Vagina (tissue), 2 donors: ENCODE measurements at regions not wholly inside any gene's neighbourhood (a gene's known extent, or its start where the extent isn't known, plus 50 kb on each side); places are given as distances from the start of the nearest gene placed in this dataset.

Experiments used
- DNase-seq, 2 donors: peaks; one replicate each; pipeline ENCODE4 v3.0.0-alpha.2; 2017; ENCODE audit errors: extremely low spot score in 2 of 2
- H3K27ac ChIP-seq: fragments of 200-600 bp; sonication (generic); one replicate; pipeline ENCODE4 v1.5.1; 2019
- H3K27me3 ChIP-seq: fragments of 200-600 bp; sonication (generic); one replicate; pipeline ENCODE4 v1.5.1; 2019
- H3K36me3 ChIP-seq, 2 donors: fragments of 200-600 bp; sonication (generic); one replicate each; pipeline ENCODE4 v1.5.1; 2017 to 2019
- H3K4me1 ChIP-seq: fragments of 200-600 bp; sonication (generic); one replicate; pipeline ENCODE4 v1.5.1; 2019
- H3K4me3 ChIP-seq, 2 donors: fragments of 200-600 bp; sonication (generic); 1 replicate in 1 of 2; 2 replicates in 1 of 2; pipeline ENCODE4 v1.5.1; 2016 to 2019
- H3K9me3 ChIP-seq: fragments of 200-600 bp; sonication (generic); one replicate; pipeline ENCODE4 v1.5.1; 2019
- CTCF ChIP-seq, 3 experiments: fragments of 450-650 bp in 2 of 3; fragments of 200-600 bp in 1 of 3; sonication (generic) in 1 of 3; IDR thresholded peaks; one replicate each; pipeline ENCODE4 v1.5.1; 2017 to 2019; ENCODE audit warnings: antibody characterized with exemption in 3 of 3, mild to moderate bottlenecking in 2 of 3, moderate library complexity in 2 of 3
- POLR2A ChIP-seq, 2 donors: fragments of 450-650 bp; IDR thresholded peaks; one replicate each; pipeline ENCODE4 v1.6.1; 2017; ENCODE audit warnings: antibody characterized with exemption in 2 of 2, mild to moderate bottlenecking in 2 of 2, moderate library complexity in 2 of 2
- POLR2AphosphoS5 ChIP-seq, 2 donors: sonication (generic); formaldehyde crosslinking; IDR thresholded peaks; one replicate each; pipeline ENCODE4 v1.9.0; 2017; ENCODE audit warnings: antibody characterized with exemption in 2 of 2, mild to moderate bottlenecking in 2 of 2, low read depth in 1 of 2; ENCODE audit not compliant: insufficient read depth in 1 of 2
- intact Hi-C: fragments of 100-400 bp; cut with DNase I; formaldehyde crosslinking; loops from one replicate; pipeline ENCODE4 v1.15.1; 2023

DNA sequence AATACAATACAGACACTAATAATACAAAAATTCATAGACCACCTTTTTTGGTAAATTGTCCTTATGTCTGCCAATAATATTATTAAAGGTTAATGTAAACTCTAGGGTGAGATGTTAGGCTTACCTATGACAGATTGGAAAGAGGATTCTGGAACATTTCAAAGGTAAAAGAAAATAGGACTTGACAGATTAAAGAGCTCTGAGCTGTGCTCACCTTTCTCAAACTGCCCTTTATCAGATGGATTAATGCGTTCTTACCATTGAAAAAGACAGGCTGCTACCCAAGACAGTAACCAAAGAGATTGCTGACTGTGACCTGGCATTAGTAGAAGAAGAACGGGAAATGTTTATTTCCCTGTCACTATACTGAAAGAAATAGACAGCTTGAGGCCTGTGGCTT, 156.1 kb upstream of the MRPS30 start:
- no peak overlapping the region for H3K27ac ChIP-seq
- no peak overlapping the region for H3K4me3 ChIP-seq
- H3K36me3 ChIP-seq = no peaks in the 10 kb centered on the region
- intact Hi-C loops = no loop called here
- peaks cover 4% of the 10 kb centered on the region for H3K9me3 ChIP-seq
- H3K4me1 ChIP-seq = no peaks in the 10 kb centered on the region
- no peak for TF ChIP-seq CTCF (IDR thresholded peaks at IDR 0.05)
- no peaks in the 10 kb centered on the region for H3K27me3 ChIP-seq
- no peak for DNase-seq

GRCh38 chr5:44646016-44646415, 162.7 kb upstream of the MRPS30 start:
- intact Hi-C loops = no loop called here

DNA sequence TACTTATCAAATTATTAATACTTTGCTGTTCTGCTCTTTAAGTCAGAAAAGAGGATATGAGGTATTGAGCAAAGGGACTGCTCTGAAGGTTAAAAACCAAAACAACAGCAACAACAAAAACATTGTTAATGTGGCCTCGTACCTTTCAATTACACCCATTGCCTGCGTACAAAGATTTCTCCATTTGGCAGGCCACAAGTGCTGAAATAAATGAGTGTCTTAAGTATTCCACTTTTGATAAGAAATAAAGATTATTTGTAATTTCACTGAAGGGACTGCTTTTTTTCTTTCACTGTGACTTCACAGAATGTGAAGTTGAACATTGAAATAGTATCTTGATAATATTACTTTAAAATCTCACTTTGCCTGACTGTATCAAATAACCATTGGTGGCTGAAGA, 163.2 kb upstream of the MRPS30 start:
- H3K9me3 ChIP-seq = no peaks in the 10 kb centered on the region
- H3K27me3 ChIP-seq = no peaks in the 10 kb centered on the region
- H3K4me3 ChIP-seq = no peak overlapping the region
- no peak for DNase-seq
- intact Hi-C loops = no loop called here
- TF ChIP-seq POLR2A (IDR thresholded peaks at IDR 0.05) (no peak), CTCF (IDR thresholded peaks at IDR 0.05) (no peak), POLR2AphosphoS5 (IDR thresholded peaks at IDR 0.05; ENCODE audit: insufficient read depth in 1 of 2, low read depth in 1 of 2) (no peak)
- no peaks in the 10 kb centered on the region for H3K36me3 ChIP-seq
- no peak overlapping the region for H3K27ac ChIP-seq
- no peaks in the 10 kb centered on the region for H3K4me1 ChIP-seq

More at GRCh38 chr5:44646016-44646415, 162.7 kb upstream of the MRPS30 start:
- H3K4me3 ChIP-seq = no peak overlapping the region
- TF ChIP-seq CTCF (IDR thresholded peaks at IDR 0.05) (no peak), POLR2A (IDR thresholded peaks at IDR 0.05) (no peak), POLR2AphosphoS5 (IDR thresholded peaks at IDR 0.05; ENCODE audit: insufficient read depth in 1 of 2, low read depth in 1 of 2) (no peak)
- no peaks in the 10 kb centered on the region for H3K27me3 ChIP-seq
- no peak overlapping the region for H3K27ac ChIP-seq
- no peaks in the 10 kb centered on the region for H3K36me3 ChIP-seq
- no peaks in the 10 kb centered on the region for H3K9me3 ChIP-seq
- no peaks in the 10 kb centered on the region for H3K4me1 ChIP-seq
- DNase-seq = no peak

GRCh38 chr5:44644628-44645027, 164.1 kb upstream of the MRPS30 start:
- Histone ChIP-seq H3K9me3 (no peaks in the 10 kb centered on the region), H3K36me3 (no peaks in the 10 kb centered on the region), H3K27ac (no peak overlapping the region), H3K4me3 (no peak overlapping the region), H3K4me1 (no peaks in the 10 kb centered on the region), H3K27me3 (no peaks in the 10 kb centered on the region)
- intact Hi-C loops = no loop called here
- TF ChIP-seq POLR2A (IDR thresholded peaks at IDR 0.05) = no peak
- TF ChIP-seq CTCF (IDR thresholded peaks at IDR 0.05) = no peak
- no peak for TF ChIP-seq POLR2AphosphoS5 (IDR thresholded peaks at IDR 0.05; ENCODE audit: insufficient read depth in 1 of 2, low read depth in 1 of 2)
- no peak for DNase-seq

DNA sequence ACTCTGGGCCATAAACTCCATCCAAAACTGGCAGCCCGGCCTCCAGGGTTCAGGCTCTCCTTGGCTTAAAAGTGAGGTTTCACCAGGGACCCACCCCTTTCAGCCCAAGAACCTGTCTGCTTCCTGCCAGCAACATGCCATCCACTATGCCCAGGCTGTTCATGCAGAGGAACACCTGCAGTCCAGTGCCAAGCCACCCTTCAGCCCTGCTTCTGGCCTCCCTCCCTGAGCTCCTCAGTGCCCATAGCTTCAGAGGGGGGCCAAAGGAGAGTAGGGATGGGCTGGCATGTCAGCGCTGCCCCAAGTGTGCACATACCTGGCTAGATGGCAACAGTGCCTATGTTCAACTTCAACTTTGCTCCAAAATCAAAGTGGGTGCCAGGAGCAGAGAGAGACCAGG, 166.9 kb upstream of the MRPS30 start:
- no peak overlapping the region for H3K4me3 ChIP-seq
- no peak overlapping the region for H3K27ac ChIP-seq
- H3K9me3 ChIP-seq = no peaks in the 10 kb centered on the region
- no peak for TF ChIP-seq POLR2AphosphoS5 (IDR thresholded peaks at IDR 0.05; ENCODE audit: insufficient read depth in 1 of 2, low read depth in 1 of 2)
- no peaks in the 10 kb centered on the region for H3K4me1 ChIP-seq
- DNase-seq = no peak
- intact Hi-C loops = no loop called here
- no peaks in the 10 kb centered on the region for H3K27me3 ChIP-seq
- H3K36me3 ChIP-seq = no peaks in the 10 kb centered on the region

DNA sequence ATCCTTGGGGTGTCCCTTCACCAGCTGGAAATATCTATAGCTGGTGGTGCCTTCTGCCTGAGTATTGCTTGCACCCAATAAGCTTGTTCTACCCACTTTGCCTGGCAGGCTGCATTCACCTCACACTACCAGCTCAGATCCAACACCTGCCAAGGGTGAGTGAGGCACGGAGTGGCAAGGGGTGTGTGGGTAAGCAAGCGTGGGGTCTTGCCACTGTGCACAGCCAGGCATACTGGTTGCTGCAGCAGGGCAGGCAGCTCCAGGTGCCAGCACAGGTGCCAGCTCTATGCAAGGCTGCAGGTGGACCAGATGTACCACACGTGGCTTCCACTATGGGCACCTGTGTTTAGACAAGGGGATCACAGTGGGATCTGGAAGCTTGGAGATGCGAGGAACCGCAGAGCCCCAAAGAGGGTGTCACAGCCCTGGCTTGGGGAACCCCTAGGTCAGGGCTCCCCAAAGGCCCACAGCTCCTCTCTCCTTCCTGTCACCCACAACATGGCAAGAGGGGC, 167.7 kb upstream of the MRPS30 start:
- Histone ChIP-seq H3K27ac (no peak overlapping the region), H3K4me3 (no peak overlapping the region), H3K36me3 (no peaks in the 10 kb centered on the region), H3K27me3 (no peaks in the 10 kb centered on the region), H3K4me1 (no peaks in the 10 kb centered on the region), H3K9me3 (no peaks in the 10 kb centered on the region)
- intact Hi-C loops = no loop called here
- DNase-seq = no peak
- TF ChIP-seq POLR2A (IDR thresholded peaks at IDR 0.05) (no peak), CTCF (IDR thresholded peaks at IDR 0.05) (no peak), POLR2AphosphoS5 (IDR thresholded peaks at IDR 0.05; ENCODE audit: insufficient read depth in 1 of 2, low read depth in 1 of 2) (no peak)
